ENCODE measurements at regions not wholly inside any gene's neighbourhood (a gene's known extent, or its start where the extent isn't known, plus 50 kb on each side); places are given as distances from the start of the nearest gene placed in this dataset.
A peak's percentile ranks its signal among the peaks of the same experiment; 100 is the strongest.

GRCh38 chr1:221567859-221568507, 173.9 kb downstream of the DUSP10 start:
- Histone ChIP-seq H3K36me3 (no peaks in the 10 kb centered on the region), H3K9me3 (no peaks in the 10 kb centered on the region), H3K27ac (no peak overlapping the region), H3K4me1 (peaks cover 0 to 3% (median 0%) of the 10 kb centered on the region in 3 donors), H3K27me3 (no peaks in the 10 kb centered on the region), H3K4me3 (no peak overlapping the region)
- 32 to 36% methylated on average over 3 of the region's 3 CpGs for WGBS, 2 donors
- ATAC-seq (peak in 1 of 4 donors; percentile 17), DNase-seq (no peak), FAIRE-seq (no peak)
- no peak for TF ChIP-seq CTCF (IDR thresholded peaks at IDR 0.05)
- intact Hi-C loops (cut with DNase I) = no loop called here

DNA sequence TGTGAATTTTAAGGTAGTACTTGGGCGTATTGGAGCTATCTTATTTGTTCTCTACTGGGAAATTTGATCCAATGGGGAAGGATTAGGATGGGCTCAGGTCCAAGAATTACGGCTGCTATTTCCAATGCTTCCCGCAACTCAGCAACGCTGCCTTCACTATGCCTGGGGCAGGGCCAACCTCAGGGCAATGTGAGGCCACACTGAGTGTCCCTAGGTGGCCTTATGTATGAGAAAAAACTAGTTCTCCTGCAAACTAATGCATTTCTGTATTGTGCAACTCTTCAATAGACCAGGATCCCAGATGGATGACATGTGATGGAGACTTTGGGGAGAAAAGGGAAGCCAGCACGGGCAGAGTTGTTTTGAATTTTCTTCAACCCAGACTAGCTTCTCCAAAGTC, 168.1 kb downstream of the DUSP10 start:
- 28 to 32% methylated on average over 5 of the region's 5 CpGs for WGBS, 2 donors
- intact Hi-C loops (cut with DNase I) = no loop called here
- DNase-seq = peak in 3 of 6 donors; percentile 28 to 32 (median 29)

GRCh38 chr1:221574529-221574928, 167.4 kb downstream of the DUSP10 start:
- FAIRE-seq (no peak), DNase-seq (no peak), ATAC-seq (peak in 1 of 4 donors; percentile 50)
- WGBS, 2 donors = 80 to 84% methylated on average over 2 of the region's 2 CpGs
- Histone ChIP-seq H3K4me3 (no peak overlapping the region), H3K27ac (no peak overlapping the region), H3K9me3 (no peaks in the 10 kb centered on the region), H3K36me3 (no peaks in the 10 kb centered on the region), H3K4me1 (peaks cover 0 to 8% (median 7%) of the 10 kb centered on the region in 3 donors), H3K27me3 (no peaks in the 10 kb centered on the region)
- TF ChIP-seq CTCF (IDR thresholded peaks at IDR 0.05) = no peak
- intact Hi-C loops (cut with DNase I) = no loop called here

More for the DNA sequence above, 168.1 kb downstream of the DUSP10 start:
- FAIRE-seq (no peak), ATAC-seq (peak; percentile 55 to 79 (median 61))
- Histone ChIP-seq H3K4me3 (no peak overlapping the region), H3K27me3 (no peaks in the 10 kb centered on the region), H3K36me3 (no peaks in the 10 kb centered on the region), H3K9me3 (no peaks in the 10 kb centered on the region), H3K4me1 (peaks cover 0 to 8% (median 7%) of the 10 kb centered on the region in 3 donors), H3K27ac (no peak overlapping the region)
- TF ChIP-seq CTCF (IDR thresholded peaks at IDR 0.05) = no peak

DNA sequence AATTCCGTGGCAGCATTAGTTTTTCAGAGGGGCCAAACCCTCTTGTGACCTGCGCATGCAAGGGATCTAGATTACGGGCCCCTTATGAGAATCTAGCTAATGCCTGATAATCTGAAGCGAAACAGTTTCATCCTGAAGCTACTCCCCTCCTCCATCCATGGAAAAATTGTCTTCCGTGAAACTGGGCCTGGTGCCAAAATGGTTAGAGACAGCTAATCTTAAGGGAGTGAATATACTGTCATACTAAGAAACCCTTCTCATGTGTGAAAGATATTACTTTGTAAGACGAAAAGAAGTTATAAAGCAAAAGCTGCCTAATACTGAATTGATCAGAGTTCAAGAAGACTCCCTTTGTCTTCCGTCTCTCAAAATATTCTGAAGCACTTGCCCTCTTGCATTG, 166.3 kb downstream of the DUSP10 start:
- ATAC-seq = no peak
- Histone ChIP-seq H3K4me3 (no peak overlapping the region), H3K4me1 (peaks cover 0 to 8% (median 7%) of the 10 kb centered on the region in 3 donors), H3K36me3 (no peaks in the 10 kb centered on the region), H3K27me3 (no peaks in the 10 kb centered on the region), H3K27ac (no peak overlapping the region), H3K9me3 (no peaks in the 10 kb centered on the region)
- FAIRE-seq = no peak
- WGBS, 2 donors = 75 to 79% methylated on average over 7 of the region's 7 CpGs
- intact Hi-C loops (cut with DNase I) = no loop called here
- DNase-seq = no peak
- no peak for TF ChIP-seq CTCF (IDR thresholded peaks at IDR 0.05)

DNA sequence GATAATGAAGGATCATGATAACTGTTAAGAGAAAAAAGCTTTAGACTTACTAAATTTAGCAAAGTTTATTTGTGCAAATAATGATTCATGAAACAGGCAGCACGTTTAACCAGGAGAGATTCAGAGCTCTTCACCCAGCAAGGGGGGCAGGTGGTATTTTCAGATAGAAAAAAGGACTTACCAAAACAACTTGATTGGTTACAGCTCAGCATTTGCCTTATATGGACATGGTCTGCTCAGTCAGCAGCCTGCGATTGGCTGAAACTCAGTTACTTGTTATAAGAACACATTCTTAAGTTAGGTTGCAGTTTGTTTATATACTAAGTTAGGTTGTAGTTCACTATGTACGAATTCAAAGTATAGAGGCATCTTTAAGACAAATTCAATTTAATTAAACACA, 165.6 kb downstream of the DUSP10 start:
- TF ChIP-seq CTCF (IDR thresholded peaks at IDR 0.05) = no peak
- Histone ChIP-seq H3K4me3 (no peak overlapping the region), H3K27me3 (no peaks in the 10 kb centered on the region), H3K36me3 (no peaks in the 10 kb centered on the region), H3K9me3 (no peaks in the 10 kb centered on the region), H3K27ac (no peak overlapping the region), H3K4me1 (peaks cover 0 to 8% (median 7%) of the 10 kb centered on the region in 3 donors)
- 57% methylated on average over 3 of the region's 3 CpGs for WGBS, 2 donors
- ATAC-seq (no peak), DNase-seq (no peak), FAIRE-seq (no peak)
- intact Hi-C loops (cut with DNase I) = no loop called here
